ENCODE measurements at regions not wholly inside any gene's neighbourhood (a gene's known extent, or its start where the extent isn't known, plus 50 kb on each side); places are given as distances from the start of the nearest gene placed in this dataset.

- H3K27ac ChIP-seq, result no peak overlapping the region
- no peak for TF ChIP-seq ZFX (IDR thresholded peaks at IDR 0.05; ENCODE audit: borderline replicate concordance)
Observed at GRCh38 chr5:30874241-30875034, 319.0 kb upstream of the CDH6 start.

- no peak overlapping the region for H3K27ac ChIP-seq
- TF ChIP-seq CTCF (IDR thresholded peaks at IDR 0.05) (no peak), ZFX (IDR thresholded peaks at IDR 0.05; ENCODE audit: borderline replicate concordance) (no peak)
Observed at GRCh38 chr5:30871196-30871595, 322.3 kb upstream of the CDH6 start.

GRCh38 chr5:30867711-30868110 lies 325.8 kb upstream of the CDH6 start:
- no peak for TF ChIP-seq ZFX (IDR thresholded peaks at IDR 0.05; ENCODE audit: borderline replicate concordance)
- TF ChIP-seq CTCF (IDR thresholded peaks at IDR 0.05), result no peak
- H3K27ac ChIP-seq, result no peak overlapping the region

- H3K27ac ChIP-seq, result no peak overlapping the region
- TF ChIP-seq CTCF (IDR thresholded peaks at IDR 0.05) (no peak), ZFX (IDR thresholded peaks at IDR 0.05; ENCODE audit: borderline replicate concordance) (no peak)
Observed at GRCh38 chr5:30866142-30866541, 327.3 kb upstream of the CDH6 start.

- no peak overlapping the region for H3K27ac ChIP-seq
- TF ChIP-seq CTCF (IDR thresholded peaks at IDR 0.05) (no peak), ZFX (IDR thresholded peaks at IDR 0.05; ENCODE audit: borderline replicate concordance) (no peak)
Observed at GRCh38 chr5:30856242-30856641, 337.2 kb upstream of the CDH6 start.

GRCh38 chr5:30853158-30853557 lies 340.3 kb upstream of the CDH6 start:
- TF ChIP-seq CTCF (IDR thresholded peaks at IDR 0.05) (no peak), ZFX (IDR thresholded peaks at IDR 0.05; ENCODE audit: borderline replicate concordance) (no peak)
- no peak overlapping the region for H3K27ac ChIP-seq

GRCh38 chr5:30850866-30851265 lies 342.6 kb upstream of the CDH6 start:
- no peak for TF ChIP-seq CTCF (IDR thresholded peaks at IDR 0.05)
- TF ChIP-seq ZFX (IDR thresholded peaks at IDR 0.05; ENCODE audit: borderline replicate concordance), result no peak
- H3K27ac ChIP-seq, result no peak overlapping the region
